Body of pancreas (tissue), 4 donors: ENCODE measurements at regions not wholly inside any gene's neighbourhood (a gene's known extent, or its start where the extent isn't known, plus 50 kb on each side); places are given as distances from the start of the nearest gene placed in this dataset.

Experiments
- ATAC-seq: fragments of 150-250 bp; one replicate; pipeline ENCODE4 v1.9.1; 2016
- DNase-seq, 4 donors: peaks; one replicate each; pipeline ENCODE4 v3.0.0-alpha.2; 2019
- H3K27ac ChIP-seq, 4 donors: fragments of 200-600 bp; sonication (generic); 1 replicate in 3 of 4; 2 replicates in 1 of 4; pipeline versions ENCODE4 v1.5.1 to v1.6.1; 2016 to 2019; ENCODE audit warnings: mild to moderate bottlenecking in 1 of 4, mixed read lengths in 1 of 4, moderate library complexity in 1 of 4
- H3K27me3 ChIP-seq, 2 donors: fragments of 200-600 bp; sonication (generic); one replicate each; pipeline ENCODE4 v1.6.0; 2016; ENCODE audit warnings: mild to moderate bottlenecking in 1 of 2
- H3K36me3 ChIP-seq, 2 donors: fragments of 200-600 bp; sonication (generic); replicated peaks in 1 of 2; 2 replicates each; pipeline ENCODE4 v1.5.1; 2016; ENCODE audit warnings: low read depth in 2 of 2; ENCODE audit not compliant: insufficient read depth in 1 of 2
- H3K4me1 ChIP-seq: fragments of 200-600 bp; sonication (generic); one replicate; pipeline ENCODE4 v1.6.0; 2016
- H3K4me3 ChIP-seq, 2 donors: fragments of 200-600 bp; sonication (generic); 1 replicate in 1 of 2; 2 replicates in 1 of 2; pipeline ENCODE4 v1.5.1; 2016 to 2019
- H3K9me3 ChIP-seq, 3 donors: fragments of 200-600 bp; sonication (generic); 1 replicate in 2 of 3; 2 replicates in 1 of 3; pipeline ENCODE4 v1.5.1; 2016
- POLR2A ChIP-seq, 3 donors: fragments of 450-650 bp; IDR thresholded peaks; one replicate each; pipeline ENCODE4 v1.6.1; 2016; ENCODE audit warnings: antibody characterized with exemption in 3 of 3, mild to moderate bottlenecking in 2 of 3
- WGBS, 2 donors: methylation state at CpG; one replicate each; pipeline ENCODE4 v1.1.5; 2017; 5-methylcytosine and 5-hydroxymethylcytosine counted together
- intact Hi-C: fragments of 100-400 bp; cut with DNase I; formaldehyde crosslinking; loops from one replicate; pipeline ENCODE4 v1.15.1; 2023
- TF ChIP-seq, protein P1 (sequence below), 7 experiments: fragments of 450-650 bp in 4 of 7; fragments of 200-600 bp in 3 of 7; sonication (generic) in 3 of 7; IDR thresholded peaks; one replicate each; pipeline ENCODE4 v1.5.1; 2016 to 2019; ENCODE audit warnings: antibody characterized with exemption in 7 of 7

DNA sequence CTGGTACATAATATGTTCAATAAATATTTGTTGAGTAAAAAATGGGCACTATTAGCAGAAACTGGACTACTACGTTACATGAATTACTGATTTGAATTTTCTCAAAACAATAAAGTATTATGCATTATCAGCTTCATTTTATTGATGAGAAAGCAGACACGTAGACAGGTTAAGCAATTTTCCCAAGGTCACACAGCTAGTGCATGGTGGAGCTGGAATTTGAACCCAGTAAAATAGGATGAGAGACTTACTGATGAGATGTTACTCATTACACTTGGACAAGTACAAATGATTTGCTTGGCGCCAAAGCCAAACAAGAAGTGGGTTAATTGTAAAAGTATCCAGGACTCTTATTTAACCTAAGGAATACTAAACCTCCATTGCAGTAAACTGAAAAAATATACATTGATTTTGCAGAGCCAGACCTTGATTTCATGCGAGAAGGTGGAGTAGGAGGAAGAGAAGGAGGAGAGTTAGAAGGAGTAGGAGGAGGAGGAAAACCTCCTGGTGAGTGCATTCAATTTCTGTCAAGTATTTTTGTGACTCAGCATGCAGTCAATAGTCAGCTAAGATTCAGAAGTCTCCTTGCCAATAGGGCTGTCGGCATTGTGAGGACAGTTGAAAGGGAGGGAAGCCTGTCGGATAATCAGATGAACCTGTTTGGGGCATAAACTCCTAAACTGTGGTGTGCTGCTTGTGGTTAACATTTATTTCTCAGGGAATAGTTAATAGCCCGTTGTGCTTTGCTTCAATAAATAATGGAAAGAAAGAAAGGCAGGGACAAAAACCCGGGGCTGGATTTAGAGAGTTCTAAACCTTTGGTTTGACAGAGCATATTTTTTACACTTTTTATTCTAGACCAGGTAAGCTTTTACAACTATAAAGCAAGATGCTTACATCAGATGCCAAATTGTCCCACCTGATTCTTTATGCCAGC is 77.0 kb upstream of the TACR1 start:
- H3K4me1 ChIP-seq: no peaks in the 10 kb centered on the region
- WGBS, 2 donors: 30 to 41% methylated on average over 8 of the region's 8 CpGs
- DNase-seq: no peak
- no peak overlapping the region for H3K4me3 ChIP-seq
- H3K27ac ChIP-seq: no peak overlapping the region
- intact Hi-C loops: no loop called here
- no peaks in the 10 kb centered on the region for H3K9me3 ChIP-seq
- H3K36me3 ChIP-seq: no peaks in the 10 kb centered on the region
- ATAC-seq: no peak
- H3K27me3 ChIP-seq: no peaks in the 10 kb centered on the region
- TF ChIP-seq POLR2A (IDR thresholded peaks at IDR 0.05): no peak
- TF ChIP-seq, protein P1, sequence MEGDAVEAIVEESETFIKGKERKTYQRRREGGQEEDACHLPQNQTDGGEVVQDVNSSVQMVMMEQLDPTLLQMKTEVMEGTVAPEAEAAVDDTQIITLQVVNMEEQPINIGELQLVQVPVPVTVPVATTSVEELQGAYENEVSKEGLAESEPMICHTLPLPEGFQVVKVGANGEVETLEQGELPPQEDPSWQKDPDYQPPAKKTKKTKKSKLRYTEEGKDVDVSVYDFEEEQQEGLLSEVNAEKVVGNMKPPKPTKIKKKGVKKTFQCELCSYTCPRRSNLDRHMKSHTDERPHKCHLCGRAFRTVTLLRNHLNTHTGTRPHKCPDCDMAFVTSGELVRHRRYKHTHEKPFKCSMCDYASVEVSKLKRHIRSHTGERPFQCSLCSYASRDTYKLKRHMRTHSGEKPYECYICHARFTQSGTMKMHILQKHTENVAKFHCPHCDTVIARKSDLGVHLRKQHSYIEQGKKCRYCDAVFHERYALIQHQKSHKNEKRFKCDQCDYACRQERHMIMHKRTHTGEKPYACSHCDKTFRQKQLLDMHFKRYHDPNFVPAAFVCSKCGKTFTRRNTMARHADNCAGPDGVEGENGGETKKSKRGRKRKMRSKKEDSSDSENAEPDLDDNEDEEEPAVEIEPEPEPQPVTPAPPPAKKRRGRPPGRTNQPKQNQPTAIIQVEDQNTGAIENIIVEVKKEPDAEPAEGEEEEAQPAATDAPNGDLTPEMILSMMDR (IDR thresholded peaks at IDR 0.05): no peak

DNA sequence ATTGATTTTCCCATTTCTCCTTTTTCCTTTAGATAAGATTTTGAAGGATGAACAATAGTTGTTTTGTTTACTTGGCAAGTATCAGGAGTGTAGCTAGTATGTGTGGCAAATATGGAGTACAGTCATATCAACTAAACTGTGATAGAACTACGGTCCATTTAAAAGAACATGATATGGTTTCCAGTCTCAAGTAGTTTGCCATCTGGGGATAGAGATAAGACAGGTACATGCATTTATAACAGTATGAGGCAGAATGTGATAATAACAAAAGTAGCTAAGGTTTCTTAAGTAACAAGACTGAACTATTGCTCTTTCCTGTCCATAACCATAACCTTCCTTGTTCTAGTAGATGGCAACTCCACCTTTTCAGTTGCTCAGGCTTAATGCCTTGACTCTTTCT is 75.6 kb upstream of the TACR1 start:
- no peak overlapping the region for H3K4me3 ChIP-seq
- DNase-seq (no peak), ATAC-seq (no peak)
- no peaks in the 10 kb centered on the region for H3K27me3 ChIP-seq
- intact Hi-C loops: no loop called here
- H3K27ac ChIP-seq: no peak overlapping the region
- no peaks in the 10 kb centered on the region for H3K36me3 ChIP-seq
- no peaks in the 10 kb centered on the region for H3K9me3 ChIP-seq
- 15 to 32% methylated on average over 1 of the region's 1 CpG for WGBS, 2 donors
- TF ChIP-seq, protein P1 (IDR thresholded peaks at IDR 0.05): no peak
- H3K4me1 ChIP-seq: no peaks in the 10 kb centered on the region

DNA sequence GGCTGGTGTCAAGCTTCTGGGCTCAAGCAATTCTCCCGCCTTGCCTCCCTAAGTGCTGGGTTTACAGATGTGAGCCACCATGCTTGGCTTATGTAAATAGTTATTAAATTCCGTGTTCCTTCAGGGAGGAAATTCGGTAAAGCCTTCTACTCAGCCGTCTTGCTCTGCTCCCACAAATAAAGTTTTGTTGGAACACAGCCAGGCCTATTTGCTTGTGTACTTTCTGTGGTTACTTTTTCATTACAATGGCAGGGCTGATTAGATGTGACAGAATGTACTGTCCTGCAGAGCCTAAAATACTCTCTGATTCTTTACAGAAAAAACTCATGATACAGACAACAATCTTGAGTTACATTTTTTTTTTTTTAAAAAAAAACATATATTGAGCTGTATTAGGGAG is 68.8 kb upstream of the TACR1 start:
- Histone ChIP-seq H3K4me3 (no peak overlapping the region), H3K27ac (no peak overlapping the region), H3K27me3 (no peaks in the 10 kb centered on the region), H3K4me1 (no peaks in the 10 kb centered on the region), H3K36me3 (no peaks in the 10 kb centered on the region), H3K9me3 (no peaks in the 10 kb centered on the region)
- WGBS, 2 donors: 62 to 75% methylated on average over 4 of the region's 4 CpGs
- TF ChIP-seq POLR2A (IDR thresholded peaks at IDR 0.05): no peak
- TF ChIP-seq, protein P1 (IDR thresholded peaks at IDR 0.05): no peak
- DNase-seq (no peak), ATAC-seq (no peak)
- intact Hi-C loops: no loop called here

DNA sequence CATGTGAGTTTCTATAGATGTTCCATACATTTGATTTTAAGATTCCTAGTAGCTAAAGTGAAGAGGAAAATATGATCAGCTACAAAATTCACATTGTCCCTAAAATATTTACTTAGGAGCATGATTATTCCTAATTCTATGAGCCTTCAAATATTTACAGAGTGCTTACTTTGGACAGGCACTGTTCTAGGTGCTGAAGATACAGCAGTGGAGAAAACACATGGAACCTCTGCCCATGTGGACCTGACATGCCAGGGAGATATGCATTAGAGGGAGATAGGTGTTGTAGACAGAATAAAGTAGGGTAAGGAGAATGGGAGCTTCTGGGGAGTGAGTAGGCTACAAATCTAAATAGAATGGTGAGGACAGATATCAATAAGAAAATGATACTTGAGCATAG is 62.6 kb upstream of the TACR1 start:
- ATAC-seq: no peak
- intact Hi-C loops: no loop called here
- Histone ChIP-seq H3K4me1 (no peaks in the 10 kb centered on the region), H3K27me3 (no peaks in the 10 kb centered on the region), H3K9me3 (peaks cover 0 to 7% (median 0%) of the 10 kb centered on the region in 3 donors), H3K36me3 (no peaks in the 10 kb centered on the region), H3K27ac (no peak overlapping the region), H3K4me3 (no peak overlapping the region)
- DNase-seq: no peak
- TF ChIP-seq, protein P1 (IDR thresholded peaks at IDR 0.05): no peak
- no peak for TF ChIP-seq POLR2A (IDR thresholded peaks at IDR 0.05)

DNA sequence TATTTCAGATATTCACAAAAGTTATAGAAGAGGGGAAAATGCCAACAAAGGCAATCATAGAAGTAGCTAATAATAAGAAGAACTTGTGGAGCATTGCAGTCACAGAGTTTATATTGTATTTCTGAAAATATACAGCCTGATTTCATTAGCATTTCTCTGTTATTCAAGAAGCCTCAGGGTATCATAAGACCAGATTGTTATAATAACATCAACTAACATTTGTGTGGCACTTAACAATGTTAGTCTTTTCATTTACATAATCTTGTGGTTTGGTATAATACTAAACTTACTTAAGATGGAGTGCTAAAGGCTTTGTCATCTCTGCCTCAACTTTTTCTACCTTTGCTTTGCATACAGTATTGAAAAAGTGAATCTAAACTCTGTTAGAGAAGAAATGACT is 61.6 kb upstream of the TACR1 start:
- no peaks in the 10 kb centered on the region for H3K27me3 ChIP-seq
- peaks cover 0 to 7% (median 0%) of the 10 kb centered on the region in 3 donors for H3K9me3 ChIP-seq
- no peaks in the 10 kb centered on the region for H3K4me1 ChIP-seq
- no peak for DNase-seq
- intact Hi-C loops: no loop called here
- ATAC-seq: no peak
- no peak overlapping the region for H3K4me3 ChIP-seq
- H3K36me3 ChIP-seq: no peaks in the 10 kb centered on the region
- no peak overlapping the region for H3K27ac ChIP-seq
- TF ChIP-seq, protein P1 (IDR thresholded peaks at IDR 0.05): no peak
- no peak for TF ChIP-seq POLR2A (IDR thresholded peaks at IDR 0.05)
